Mammary epithelial cell (primary cell): ENCODE measurements at regions not wholly inside any gene's neighbourhood (a gene's known extent, or its start where the extent isn't known, plus 50 kb on each side); places are given as distances from the start of the nearest gene placed in this dataset.

Experiments
- CTCF ChIP-seq, 2 donors: IDR thresholded peaks in 1 of 2; conservative IDR thresholded peaks in 1 of 2; 2 replicates each; pipeline ENCODE4 v1.5.1; 2011 to 2012; ENCODE audit warnings: inconsistent platforms in 2 of 2, low read length in 2 of 2, mild to moderate bottlenecking in 2 of 2, control low read depth in 1 of 2, low read depth in 1 of 2; ENCODE audit not compliant: insufficient read depth in 1 of 2; ENCODE audit errors: extremely low read depth in 1 of 2
- EZH2 ChIP-seq: IDR thresholded peaks from 2 replicates; pipeline ENCODE4 v1.6.1; 2012; ENCODE audit warnings: low read length, inconsistent platforms, borderline replicate concordance

GRCh38 chr6:134470457-134470975 is 152.6 kb upstream of the SGK1 start:
- TF ChIP-seq EZH2 (no peak), CTCF (conservative IDR thresholded peaks at IDR 0.05 in 1 of 2, IDR thresholded peaks at IDR 0.05 in 1 of 2; ENCODE audit: extremely low read depth in 1 of 2, insufficient read depth in 1 of 2, low read depth in 1 of 2, low read length in 2 of 2) (no peak)
